ENCODE measurements at regions not wholly inside any gene's neighbourhood (a gene's known extent, or its start where the extent isn't known, plus 50 kb on each side); places are given as distances from the start of the nearest gene placed in this dataset.

DNA sequence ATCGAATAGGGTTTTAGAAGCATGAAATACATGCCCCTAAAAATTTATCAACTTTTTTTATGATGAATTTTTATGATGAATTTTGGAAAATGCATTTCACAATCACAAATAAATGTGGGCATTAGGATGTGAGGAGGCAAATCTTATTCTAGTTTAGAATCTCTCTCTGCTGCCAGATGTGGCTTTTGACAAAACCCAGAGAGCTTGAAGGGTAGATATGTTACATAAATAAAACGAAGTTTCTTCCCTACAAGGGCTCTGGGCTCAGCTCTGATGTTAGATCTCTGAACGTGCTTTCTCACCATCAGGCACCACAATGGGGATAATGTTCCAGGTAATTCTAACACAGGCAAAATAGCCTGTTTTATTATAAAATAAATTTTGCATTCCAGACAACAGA lies 102.3 kb upstream of the ADAMTSL1 start:
- no peak for DNase-seq (ENCODE audit: low read depth in 2 of 3, low spot score in 1 of 3)

DNA sequence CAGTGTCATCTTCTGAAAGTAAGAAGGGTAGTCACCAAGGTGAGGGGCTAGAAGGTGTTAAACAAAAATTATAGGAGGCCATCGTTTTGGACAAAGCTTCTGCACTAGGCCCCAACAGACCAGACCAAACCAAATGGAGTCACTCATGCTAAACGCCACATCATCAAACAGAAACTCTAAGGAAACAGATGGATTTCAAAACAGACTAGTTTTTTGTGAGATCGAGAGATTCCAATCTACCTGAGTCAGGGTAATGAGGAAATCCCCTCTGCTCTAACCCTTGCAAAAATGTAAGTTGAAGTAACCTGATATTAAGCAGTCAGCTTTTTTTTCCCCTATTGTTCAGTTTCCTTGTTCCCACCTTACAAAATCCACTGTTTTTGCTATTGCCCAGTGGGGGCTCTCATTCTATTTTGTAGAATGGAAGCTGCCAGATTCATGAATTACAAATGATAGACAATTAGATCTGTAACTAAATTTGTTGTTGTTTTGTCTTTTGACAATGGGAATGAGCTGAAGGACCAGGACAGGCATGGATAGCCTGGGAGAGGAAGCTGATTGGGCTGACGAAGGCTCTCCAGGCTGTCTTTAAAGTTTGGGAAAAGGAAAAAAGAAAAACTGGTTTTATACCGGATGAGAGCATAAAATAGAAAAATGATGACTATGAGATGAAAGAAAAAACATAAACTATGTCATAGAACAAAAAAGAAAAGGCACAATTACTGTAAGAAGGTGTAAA lies 94.7 kb upstream of the ADAMTSL1 start:
- no peak for DNase-seq (ENCODE audit: low read depth in 2 of 3, low spot score in 1 of 3)

DNA sequence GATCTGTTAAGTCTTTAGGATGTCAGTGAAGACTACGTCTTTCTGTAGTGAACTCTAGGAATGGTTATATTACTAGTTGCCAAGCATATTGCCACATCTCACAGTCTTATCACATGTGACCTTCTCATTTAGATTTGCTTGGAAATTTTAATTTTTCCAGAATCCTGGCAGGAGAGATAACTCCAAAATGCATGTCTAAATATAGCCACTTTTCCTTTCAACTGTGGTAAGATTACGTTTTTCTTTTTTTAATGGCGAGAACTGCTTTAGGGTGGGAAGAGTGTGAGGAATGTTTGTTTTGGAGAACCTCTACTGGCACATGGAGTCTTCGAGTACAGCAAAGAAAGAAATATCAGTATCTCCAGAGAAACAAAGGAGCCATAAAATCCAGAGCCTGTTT lies 91.7 kb upstream of the ADAMTSL1 start:
- no peak for DNase-seq (ENCODE audit: low read depth in 2 of 3, low spot score in 1 of 3)

DNA sequence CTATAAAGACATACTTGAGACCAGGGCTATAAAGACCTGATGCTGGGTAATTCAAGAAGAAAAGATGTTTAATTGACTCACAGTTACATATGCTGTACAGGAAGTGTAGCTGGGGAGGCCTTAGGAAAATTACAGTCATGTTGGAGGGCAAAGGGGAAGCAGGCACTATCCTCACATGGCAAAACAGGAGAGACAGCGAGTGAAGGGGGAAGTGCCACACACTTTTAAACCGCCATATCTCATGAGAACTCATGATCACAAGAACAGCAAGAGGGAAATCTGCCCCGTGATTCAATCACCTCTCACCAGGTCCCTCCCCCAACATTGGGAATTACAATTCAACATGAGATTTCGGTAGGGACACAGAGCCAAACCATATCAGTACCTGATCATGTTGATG lies 89.9 kb upstream of the ADAMTSL1 start:
- no peak for DNase-seq (ENCODE audit: low read depth in 2 of 3, low spot score in 1 of 3)

DNA sequence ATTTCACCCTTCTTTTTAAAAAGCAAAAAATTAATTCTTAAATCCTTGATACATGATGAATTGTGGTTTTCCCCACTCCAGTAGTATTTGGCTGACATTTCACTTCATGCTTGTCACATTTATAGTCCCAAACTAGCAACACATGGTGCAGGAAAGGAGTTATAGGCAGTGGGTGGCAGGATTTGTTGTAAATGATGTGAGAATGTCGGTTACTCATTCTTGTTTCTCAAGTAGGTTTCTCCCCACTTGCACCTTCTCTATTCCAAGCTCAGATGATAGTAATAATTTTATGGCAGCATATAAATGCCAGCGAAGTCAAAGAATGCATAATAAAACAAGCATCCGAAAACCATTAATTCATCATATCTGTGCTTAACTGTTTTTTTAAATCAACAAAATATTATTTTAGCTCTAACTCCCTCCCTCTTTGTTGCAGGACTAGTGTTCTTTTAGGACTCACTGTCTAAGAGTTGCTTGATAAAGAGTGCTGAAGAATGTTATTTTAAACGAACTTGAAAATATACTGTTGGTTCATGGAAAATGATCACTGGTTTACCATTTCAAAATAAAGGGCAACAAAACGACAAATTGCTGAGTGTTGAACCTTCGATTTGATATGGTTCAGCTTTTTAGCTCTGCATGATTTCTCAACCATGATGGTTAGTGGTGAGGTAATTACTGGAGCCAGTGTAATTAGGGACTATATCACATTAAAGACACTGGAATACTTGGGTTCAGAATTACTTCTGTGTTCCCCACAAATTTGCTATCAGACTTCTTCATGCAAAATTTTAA lies 88.1 kb upstream of the ADAMTSL1 start:
- no peak for DNase-seq (ENCODE audit: low read depth in 2 of 3, low spot score in 1 of 3)

DNA sequence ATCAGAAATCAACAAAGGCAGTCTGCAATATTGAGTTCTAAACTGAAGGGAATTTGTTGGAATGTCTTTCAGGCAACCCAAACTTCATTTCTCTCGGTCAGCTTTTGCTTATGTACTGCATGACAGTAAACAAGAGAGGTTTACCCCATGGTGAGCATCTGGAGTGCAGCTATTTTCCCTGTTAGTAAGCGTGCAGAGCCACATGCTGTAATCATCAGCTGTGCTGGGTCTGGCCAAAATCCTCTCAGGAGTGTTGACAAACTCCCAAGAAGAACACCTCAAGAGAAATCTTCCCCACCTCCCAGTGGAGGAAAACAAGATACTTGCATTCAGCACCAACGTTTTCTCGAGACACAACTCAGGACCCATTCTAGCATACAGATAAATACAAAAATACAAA lies 83.6 kb upstream of the ADAMTSL1 start:
- DNase-seq (ENCODE audit: low read depth in 2 of 3, low spot score in 1 of 3), result no peak

DNA sequence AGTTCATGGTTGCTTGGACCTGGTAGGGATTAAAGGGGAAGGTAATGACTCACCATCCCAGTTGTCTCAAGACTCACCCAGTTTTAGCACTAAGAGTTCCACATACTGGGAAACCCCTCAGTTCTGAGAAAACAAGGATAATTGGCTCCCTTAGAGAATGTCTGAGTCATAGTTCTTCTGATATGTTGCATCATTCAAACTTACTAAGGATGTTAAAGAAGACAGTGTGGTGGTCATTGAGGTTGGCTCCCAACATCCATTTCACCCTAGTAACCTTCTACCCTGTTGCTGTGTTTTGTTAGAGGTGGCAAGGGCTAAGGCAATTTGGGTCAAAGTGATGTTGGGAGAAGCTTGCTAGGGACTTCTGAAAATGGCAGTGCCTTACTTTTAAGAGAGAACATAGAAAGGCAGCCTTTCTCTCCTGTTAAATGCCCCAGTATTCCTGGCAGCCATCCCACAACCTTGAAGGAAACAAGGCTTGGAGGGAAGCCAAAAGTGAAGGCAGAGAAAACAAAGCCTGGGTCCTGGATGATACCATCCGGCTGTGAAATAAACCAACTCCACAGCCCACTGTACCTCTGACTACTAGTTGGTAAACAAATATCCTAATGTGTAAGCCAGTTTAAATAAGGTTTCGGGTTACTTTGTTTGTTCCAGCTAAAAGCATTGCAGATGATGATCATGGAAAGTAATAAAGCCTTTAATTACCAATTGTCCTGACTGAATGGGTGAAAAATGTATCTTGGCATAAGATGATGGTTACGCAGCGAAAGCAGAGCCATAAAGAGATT lies 80.4 kb upstream of the ADAMTSL1 start:
- no peak for DNase-seq (ENCODE audit: low read depth in 2 of 3, low spot score in 1 of 3)

DNA sequence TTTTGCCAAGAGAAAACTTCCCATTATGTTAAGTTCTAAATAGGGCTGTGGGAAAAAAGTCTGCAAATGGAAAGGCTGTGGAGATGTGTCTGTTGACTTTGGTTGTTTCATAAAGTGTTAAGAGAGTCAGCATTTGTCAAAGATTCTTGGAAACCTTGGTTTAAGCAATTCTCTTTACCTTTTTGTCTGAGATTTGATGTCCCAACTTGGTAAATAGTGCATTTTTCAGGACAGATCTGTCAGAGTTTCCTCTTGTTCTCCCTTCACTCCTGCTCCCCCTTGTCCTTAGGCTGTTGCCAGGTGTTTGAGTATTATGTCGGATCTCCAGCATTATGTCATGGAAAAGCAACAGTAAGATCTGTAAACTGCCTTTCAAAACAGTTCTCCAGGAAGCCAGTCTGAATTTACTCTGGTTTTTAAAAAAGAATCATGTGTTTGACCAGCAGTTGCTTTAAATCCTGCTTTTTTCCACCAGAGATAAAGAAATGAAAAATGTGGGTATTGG lies 79.1 kb upstream of the ADAMTSL1 start:
- DNase-seq (ENCODE audit: low read depth in 2 of 3, low spot score in 1 of 3), result no peak

DNA sequence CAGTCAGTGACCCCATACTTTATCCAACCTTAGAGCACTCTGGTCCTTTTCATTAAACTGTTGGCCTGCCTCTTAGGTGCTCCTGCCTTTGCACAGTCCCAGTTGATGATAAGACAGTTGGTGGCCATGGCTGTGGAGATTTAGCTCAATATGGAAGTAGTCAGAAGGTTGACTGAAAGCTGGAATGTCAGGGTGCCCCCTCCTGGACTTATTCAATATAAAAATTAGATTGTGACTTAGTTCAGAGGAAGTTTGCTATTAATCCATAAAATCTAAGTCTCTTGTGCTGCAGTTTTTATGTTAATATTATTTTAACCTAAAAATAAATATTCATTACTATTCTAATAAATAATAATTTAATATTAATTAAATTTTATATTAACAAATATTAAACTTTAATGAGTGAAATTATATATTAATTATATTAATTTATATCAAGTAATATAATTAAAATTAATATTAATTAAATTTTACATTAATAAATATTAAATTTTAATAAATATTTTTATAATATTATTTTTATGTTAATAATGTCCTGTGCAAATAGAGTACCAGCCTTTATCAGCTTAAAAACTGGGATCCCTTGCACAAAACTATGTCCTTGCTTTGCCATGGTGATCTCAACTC lies 77.7 kb upstream of the ADAMTSL1 start:
- no peak for DNase-seq (ENCODE audit: low read depth in 2 of 3, low spot score in 1 of 3)

DNA sequence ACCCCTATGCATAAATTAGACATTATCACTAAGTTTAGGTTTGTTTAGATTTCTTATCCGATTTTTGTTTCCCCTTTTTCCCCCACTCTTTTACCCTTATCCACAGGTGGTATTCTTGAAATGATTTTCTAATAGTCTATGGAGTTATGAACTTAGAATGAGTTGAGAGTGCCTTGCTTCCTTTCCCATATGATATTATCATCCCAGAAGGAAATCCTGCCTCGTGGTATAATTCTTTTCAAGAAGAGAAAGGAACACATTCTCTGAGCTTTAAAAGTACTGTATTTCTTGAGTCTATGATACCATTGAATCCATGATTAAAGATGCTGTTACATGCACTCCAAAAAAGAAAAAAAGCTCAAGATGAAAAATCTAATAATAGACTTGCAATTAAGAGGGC lies 76.9 kb upstream of the ADAMTSL1 start:
- DNase-seq (ENCODE audit: low read depth in 2 of 3, low spot score in 1 of 3), result no peak

DNA sequence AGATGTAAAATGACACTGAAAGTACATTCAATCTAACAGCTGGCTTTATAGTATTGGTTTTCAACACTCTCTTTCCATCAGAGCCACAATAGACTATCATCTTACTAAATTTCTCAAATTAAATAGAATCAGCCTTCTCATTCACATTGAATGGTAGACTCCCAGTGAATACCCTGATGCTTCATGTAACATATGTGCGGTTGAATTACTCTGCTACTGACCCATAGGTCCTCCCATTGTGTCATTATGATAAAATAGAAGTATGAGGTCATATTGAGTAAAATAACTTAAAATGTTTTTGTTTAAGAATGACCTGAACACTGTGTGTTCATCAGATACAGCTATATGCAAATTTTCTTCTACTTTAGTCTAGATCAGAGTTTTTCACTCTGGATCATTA lies 75.9 kb upstream of the ADAMTSL1 start:
- no peak for DNase-seq (ENCODE audit: low read depth in 2 of 3, low spot score in 1 of 3)

DNA sequence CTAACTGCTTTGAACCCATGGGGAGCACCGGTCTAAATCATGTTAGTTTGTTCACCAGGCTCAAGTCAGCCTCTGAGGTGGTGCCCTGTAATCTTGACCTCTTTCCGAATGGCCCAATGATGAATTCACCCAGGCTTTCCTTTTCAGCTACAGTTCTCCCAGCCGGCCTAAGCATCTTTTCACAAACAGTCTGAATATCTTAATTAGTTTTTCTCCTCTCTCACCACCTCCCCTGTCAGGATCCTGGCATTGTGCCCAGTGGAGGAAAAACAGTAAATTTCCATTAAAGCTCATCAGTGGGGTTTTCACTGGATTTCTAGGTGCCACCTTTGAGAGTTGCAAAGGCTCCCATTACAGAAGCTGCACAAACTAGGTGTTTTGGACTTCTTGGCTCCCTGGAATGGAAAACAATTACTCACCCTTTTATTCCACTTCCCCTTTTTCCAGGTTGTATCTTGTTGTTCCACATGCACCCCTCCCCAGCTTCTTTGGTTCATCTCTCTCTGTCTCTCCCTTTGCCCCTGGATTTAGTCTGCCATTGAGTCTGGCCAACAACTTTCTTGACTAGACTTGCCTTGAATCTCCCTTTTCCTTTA lies 69.4 kb upstream of the ADAMTSL1 start:
- no peak for DNase-seq (ENCODE audit: low read depth in 2 of 3, low spot score in 1 of 3)

DNA sequence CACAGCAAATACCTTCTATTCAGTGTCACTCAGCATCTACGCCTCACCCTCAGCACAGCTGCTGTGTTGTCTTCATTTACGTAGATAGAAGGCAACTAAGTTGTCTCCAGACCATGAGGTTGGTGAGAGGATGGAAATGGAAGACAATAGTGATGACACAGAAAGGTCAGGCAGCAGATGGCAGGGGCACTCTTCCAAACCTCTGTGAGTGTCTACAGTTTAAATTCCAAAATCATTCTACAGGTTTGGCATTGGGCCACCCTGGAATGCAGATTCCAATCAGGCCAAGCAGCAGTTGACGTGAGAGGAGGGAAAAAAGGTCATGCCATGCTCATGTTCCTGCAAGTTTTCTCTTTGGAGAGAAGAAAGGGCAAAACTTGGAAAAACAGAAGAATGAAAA lies 68.7 kb upstream of the ADAMTSL1 start:
- DNase-seq (ENCODE audit: low read depth in 2 of 3, low spot score in 1 of 3), result no peak

DNA sequence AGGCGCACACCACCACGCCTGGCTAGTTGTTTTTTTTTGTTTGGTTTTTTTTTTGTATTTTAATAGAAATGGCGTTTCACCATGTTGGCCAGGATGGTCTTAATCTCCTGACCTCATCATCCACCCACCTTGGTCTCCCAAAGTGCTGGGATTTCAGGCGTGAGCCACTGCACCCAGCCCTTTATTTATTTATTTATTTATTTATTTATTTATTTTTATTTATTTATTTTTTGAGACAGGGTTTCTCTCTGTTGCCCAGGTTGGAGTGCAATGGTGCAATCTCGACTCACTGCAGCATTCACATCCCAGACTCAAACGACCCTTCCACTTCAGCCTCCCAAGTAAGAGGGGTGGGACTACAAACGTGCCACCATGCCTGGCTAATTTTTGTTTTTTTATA lies 63.0 kb upstream of the ADAMTSL1 start:
- DNase-seq (ENCODE audit: low read depth in 2 of 3, low spot score in 1 of 3), result no peak

DNA sequence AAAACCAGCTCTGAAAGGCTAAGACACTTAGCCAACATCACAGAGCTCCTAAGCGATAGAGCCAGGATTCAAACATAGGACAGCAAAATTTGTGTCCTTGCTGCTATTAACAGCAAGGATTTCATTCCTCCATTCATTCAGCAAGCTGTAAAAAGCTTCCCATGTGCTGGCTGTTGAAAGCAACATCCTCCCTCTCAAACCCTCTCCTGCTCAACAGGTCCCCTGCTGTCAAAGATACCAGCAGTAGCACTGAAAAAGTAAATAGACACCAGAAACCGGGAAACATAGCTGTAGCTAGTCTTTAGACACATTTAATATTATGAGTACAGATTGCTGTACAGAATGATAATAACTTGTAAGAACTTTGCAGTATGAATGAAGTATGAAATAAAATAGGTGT lies 52.6 kb upstream of the ADAMTSL1 start:
- DNase-seq (ENCODE audit: low read depth in 2 of 3, low spot score in 1 of 3), result no peak

DNA sequence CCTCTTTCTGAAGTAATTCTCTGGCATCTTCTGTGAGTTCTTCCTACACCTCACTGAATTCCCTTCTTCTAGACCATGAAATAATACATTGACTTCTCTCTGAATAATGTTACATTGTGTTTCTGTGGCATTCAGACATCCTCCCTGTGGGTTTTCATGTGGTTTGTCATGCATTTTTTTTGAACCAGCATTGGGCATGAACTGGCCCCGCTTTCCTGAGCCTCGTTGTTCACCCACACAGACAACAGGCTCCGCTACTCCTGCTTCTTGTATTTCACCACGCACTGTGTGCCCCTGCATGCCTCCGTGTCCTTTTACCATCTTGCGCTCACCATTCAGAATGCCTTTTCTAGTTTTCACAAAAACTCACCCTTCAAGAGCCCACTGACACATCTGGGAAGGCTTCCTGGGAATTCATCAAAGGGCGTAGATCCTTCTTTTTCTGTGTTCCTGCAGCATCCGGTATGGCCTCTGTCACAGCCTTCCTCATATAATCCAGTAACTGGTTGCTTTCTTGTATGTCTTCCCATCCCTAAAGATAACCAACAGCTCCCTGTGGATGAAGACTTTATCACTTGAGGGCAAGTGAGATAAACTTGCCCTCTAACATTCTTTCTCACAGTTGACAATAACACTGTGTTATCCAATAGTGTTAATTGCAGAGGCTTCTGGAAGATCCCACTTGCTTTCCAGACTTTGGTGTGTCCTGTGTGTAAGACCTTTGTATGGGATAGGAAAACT lies 51.5 kb upstream of the ADAMTSL1 start:
- no peak for DNase-seq (ENCODE audit: low read depth in 2 of 3, low spot score in 1 of 3)

DNA sequence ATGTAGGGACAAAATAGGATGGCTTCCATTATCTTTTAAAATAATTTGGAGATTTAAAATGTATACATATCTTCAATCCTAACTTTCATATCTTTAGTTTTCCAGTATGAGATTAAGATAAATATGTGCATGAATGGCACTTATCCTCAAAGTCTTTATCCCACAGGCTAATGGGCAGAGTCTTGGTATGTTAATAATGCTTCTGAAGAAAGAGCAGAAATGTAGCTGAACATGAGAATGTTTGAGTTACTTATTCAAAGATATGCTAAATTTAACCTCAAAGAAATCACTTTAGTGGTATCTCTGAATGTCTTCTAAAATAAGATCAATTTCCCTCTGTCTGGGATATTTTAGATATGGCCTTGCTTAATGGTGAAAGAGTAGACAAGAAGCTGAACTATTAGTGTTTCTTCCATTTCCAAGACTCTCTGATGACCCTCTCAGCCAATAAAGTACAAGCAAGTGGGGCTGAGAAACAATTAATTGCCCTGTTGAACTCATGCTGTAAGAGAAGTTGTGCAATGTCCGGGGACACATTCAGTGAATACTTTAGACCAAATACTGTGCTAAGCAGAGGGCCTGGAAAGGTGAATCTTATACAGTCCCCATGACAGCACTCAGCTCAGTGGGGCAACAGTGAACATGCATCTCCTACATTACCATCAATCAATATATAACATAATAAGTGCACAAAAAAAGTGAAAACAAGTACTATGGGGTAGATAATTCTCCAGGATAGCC lies 50.0 kb upstream of the ADAMTSL1 start:
- DNase-seq (ENCODE audit: low read depth in 2 of 3, low spot score in 1 of 3), result no peak
